NCI-H2227 (cell line): ENCODE measurements at regions not wholly inside any gene's neighbourhood (a gene's known extent, or its start where the extent isn't known, plus 50 kb on each side); places are given as distances from the start of the nearest gene placed in this dataset.
"Not testable (repeated sequence)": the region's sequence is repeated elsewhere in the genome, so short reads cannot be mapped to it uniquely, and the experiment has no call there.

Source experiments
- DNase-seq: peaks from one replicate; lab custom pipeline; 2025; ENCODE audit not compliant: unreplicated experiment; lab: John Stamatoyannopoulos, UW

- DNase-seq = no peak
Measured at GRCh38 chr6:56807326-56807988, 147.4 kb upstream of the BEND6 start.

- DNase-seq = no peak
Measured at GRCh38 chr6:56806368-56806767, 148.5 kb upstream of the BEND6 start.

- no peak for DNase-seq
Measured at GRCh38 chr6:56804996-56805395, 149.9 kb upstream of the BEND6 start.

- DNase-seq = no peak
Measured at GRCh38 chr6:56803594-56803993, 151.3 kb upstream of the BEND6 start.

GRCh38 chr6:56802584-56802983 lies 152.3 kb upstream of the BEND6 start:
- peak; percentile 20 for DNase-seq

- no peak for DNase-seq
Measured at GRCh38 chr6:56799989-56800388, 154.9 kb upstream of the BEND6 start.

GRCh38 chr6:56798163-56798562 lies 155.5 kb upstream of the DST start:
- no peak for DNase-seq

- DNase-seq = no peak
Measured at GRCh38 chr6:56796196-56796532, 153.5 kb upstream of the DST start.

- DNase-seq = no peak
Measured at GRCh38 chr6:56795466-56796195, 152.9 kb upstream of the DST start.

- no peak for DNase-seq
Measured at GRCh38 chr6:56794421-56794820, 151.7 kb upstream of the DST start.

- no peak for DNase-seq
Measured at GRCh38 chr6:56793938-56794337, 151.2 kb upstream of the DST start.

GRCh38 chr6:56790414-56790813 lies 147.7 kb upstream of the DST start:
- no peak for DNase-seq

GRCh38 chr6:56789879-56790278 lies 147.2 kb upstream of the DST start:
- DNase-seq = no peak

- no peak for DNase-seq
Measured at GRCh38 chr6:56789342-56789741, 146.7 kb upstream of the DST start.

GRCh38 chr6:56787209-56787608 lies 144.5 kb upstream of the DST start:
- no peak for DNase-seq

GRCh38 chr6:56786256-56786655 lies 143.6 kb upstream of the DST start:
- no peak for DNase-seq

- DNase-seq = not testable (repeated sequence)
Measured at GRCh38 chr6:56785536-56785935, 142.8 kb upstream of the DST start.

GRCh38 chr6:56780109-56780508 lies 137.4 kb upstream of the DST start:
- DNase-seq = not testable (repeated sequence)

GRCh38 chr6:56778503-56778902 lies 135.8 kb upstream of the DST start:
- DNase-seq = not testable (repeated sequence)

- no peak for DNase-seq
Measured at GRCh38 chr6:56775498-56776166, 132.9 kb upstream of the DST start.

- no peak for DNase-seq
Measured at GRCh38 chr6:56772737-56773184, 130.1 kb upstream of the DST start.

- no peak for DNase-seq
Measured at GRCh38 chr6:56771929-56772607, 129.4 kb upstream of the DST start.
